Activated naive CD8-positive, alpha-beta T cell treated with anti-CD3 and anti-CD28 coated beads, Interleukin-2, amount 10 ng/mL, durations not matched to agents 7 days and 5 days (primary cell): ENCODE measurements at regions not wholly inside any gene's neighbourhood (a gene's known extent, or its start where the extent isn't known, plus 50 kb on each side); places are given as distances from the start of the nearest gene placed in this dataset.

Experiments
- ATAC-seq: fragments of 150-1000 bp; cut with Tn5 transposase; one replicate; pipeline ENCODE4 v1.10.0; 2021; ENCODE audit warnings: low read depth, moderate library complexity
- POLR2A ChIA-PET: fragments of 350-600 bp; sonication (Branson Sonifier 250); formaldehyde crosslinking; loops from one replicate; lab custom pipeline; 2021; ENCODE audit warnings: antibody characterized with exemption; lab: Charles Lee
- DNase-seq: peaks from one replicate; pipeline ENCODE4 v3.0.0; 2021
- H3K27ac Mint-ChIP-seq: one replicate; pipeline ENCODE4 v1.8.0; 2022; ENCODE audit warnings: mild to moderate bottlenecking, mixed read lengths
- H3K27me3 Mint-ChIP-seq: one replicate; pipeline ENCODE4 v1.8.0; 2022; ENCODE audit warnings: mild to moderate bottlenecking, moderate library complexity, mixed read lengths
- H3K36me3 Mint-ChIP-seq: one replicate; pipeline ENCODE4 v1.8.0; 2021; ENCODE audit warnings: mild to moderate bottlenecking, mixed read lengths
- H3K4me1 Mint-ChIP-seq: one replicate; pipeline ENCODE4 v1.8.0; 2021; ENCODE audit warnings: mixed read lengths
- H3K4me3 Mint-ChIP-seq: one replicate; pipeline ENCODE4 v1.8.0; 2022; ENCODE audit warnings: mild to moderate bottlenecking, moderate library complexity, mixed read lengths
- H3K9me3 Mint-ChIP-seq: one replicate; pipeline ENCODE4 v1.8.0; 2021; ENCODE audit warnings: mixed read lengths

DNA sequence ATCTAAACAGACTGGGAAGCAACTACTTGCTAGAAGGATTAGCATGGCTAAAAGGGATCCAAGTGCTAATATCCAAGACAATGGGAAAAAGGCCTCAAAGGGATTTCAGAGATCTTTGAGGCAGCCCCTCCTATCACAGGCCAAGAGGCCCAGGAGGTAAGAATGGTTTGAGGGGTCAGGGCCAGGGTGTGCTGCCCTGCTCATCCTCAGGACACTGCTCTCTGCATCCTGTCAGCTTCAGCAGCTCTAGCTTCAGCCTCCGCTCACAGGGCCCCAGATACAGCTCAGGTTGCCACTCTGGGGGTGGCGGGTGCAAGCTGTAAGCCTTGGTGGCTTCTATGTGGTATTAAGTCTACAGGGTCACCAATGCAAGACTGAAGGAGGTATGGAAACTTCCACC, 278.7 kb downstream of the PARP8 start:
- ATAC-seq (no peak), DNase-seq (no peak)
- H3K27ac Mint-ChIP-seq: no peak overlapping the region

DNA sequence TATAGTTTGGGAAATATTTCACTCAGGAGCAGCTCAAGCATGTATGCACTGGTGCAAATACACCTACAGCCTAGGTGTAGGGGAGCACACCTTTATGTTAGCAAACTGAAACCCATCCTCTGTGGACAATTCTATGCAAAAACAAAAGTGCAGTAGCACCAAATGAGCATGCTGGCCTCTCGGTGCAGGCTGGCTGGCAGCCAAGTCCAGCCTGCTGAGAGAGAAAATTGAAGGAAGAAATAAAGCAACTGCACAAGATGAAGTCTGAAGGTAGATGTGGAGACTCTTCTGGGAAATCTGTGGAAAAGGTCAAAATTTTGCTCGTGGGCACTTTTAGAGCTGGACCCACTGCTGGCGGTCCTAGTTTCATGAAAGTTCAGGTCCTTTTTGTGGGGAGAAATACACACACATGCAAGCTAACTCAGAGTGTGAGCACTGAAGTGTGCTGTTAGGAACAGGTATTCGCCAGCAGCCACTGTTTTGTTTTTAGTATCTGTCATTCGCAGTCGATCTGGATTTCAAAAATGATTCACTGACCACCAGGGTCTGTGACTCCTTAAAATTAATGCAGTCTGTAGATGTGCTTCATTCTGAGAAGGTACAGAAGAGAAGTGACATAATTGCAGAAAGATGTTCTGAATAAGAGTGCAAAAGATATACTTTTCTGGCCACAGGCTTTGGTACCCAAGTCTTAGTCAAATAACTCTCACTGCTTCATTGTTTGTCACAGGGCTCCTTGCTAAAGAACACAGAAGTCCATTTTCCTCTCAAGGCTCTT, 281.7 kb downstream of the PARP8 start:
- Mint-ChIP-seq H3K27me3 (peaks cover 4% of the 10 kb centered on the region), H3K4me1 (no peaks in the 10 kb centered on the region), H3K36me3 (no peaks in the 10 kb centered on the region), H3K9me3 (peaks cover 3% of the 10 kb centered on the region), H3K4me3 (no peak overlapping the region), H3K27ac (no peak overlapping the region)
- POLR2A ChIA-PET: no interaction called here
- DNase-seq (no peak), ATAC-seq (no peak)

More for the DNA sequence above, 278.7 kb downstream of the PARP8 start:
- Mint-ChIP-seq H3K36me3 (no peaks in the 10 kb centered on the region), H3K9me3 (peaks cover 5% of the 10 kb centered on the region), H3K4me1 (no peaks in the 10 kb centered on the region), H3K4me3 (no peak overlapping the region), H3K27me3 (peaks cover 2% of the 10 kb centered on the region)
- POLR2A ChIA-PET: no interaction called here

DNA sequence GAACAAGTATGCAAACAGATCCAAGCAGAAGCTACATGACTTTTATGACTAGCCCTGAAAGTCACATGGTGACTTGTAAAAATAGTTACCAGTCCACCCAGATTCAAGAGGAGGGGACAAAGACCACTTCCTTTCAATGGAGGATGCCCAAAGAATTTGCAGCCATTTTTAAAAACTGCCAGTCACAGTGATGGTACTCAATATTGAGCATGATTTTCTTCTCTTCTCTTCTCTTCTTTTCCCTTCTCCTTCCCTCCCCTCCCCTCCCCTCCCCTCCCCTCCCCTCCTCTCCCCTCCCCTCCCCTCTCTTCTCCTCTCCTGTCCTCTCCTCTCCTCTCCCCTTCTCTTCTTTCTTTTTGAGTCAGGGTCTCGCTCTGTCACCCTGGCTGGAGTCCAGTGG, 286.9 kb downstream of the PARP8 start:
- POLR2A ChIA-PET: no interaction called here
- no peak overlapping the region for H3K4me3 Mint-ChIP-seq
- no peaks in the 10 kb centered on the region for H3K9me3 Mint-ChIP-seq
- DNase-seq: no peak
- H3K36me3 Mint-ChIP-seq: no peaks in the 10 kb centered on the region
- no peaks in the 10 kb centered on the region for H3K4me1 Mint-ChIP-seq
- H3K27ac Mint-ChIP-seq: no peak overlapping the region
- no peak for ATAC-seq
- H3K27me3 Mint-ChIP-seq: peaks cover 7% of the 10 kb centered on the region

- ATAC-seq (no peak), DNase-seq (no peak)
- H3K27me3 Mint-ChIP-seq: peaks cover 20% of the 10 kb centered on the region
- peaks cover 5% of the 10 kb centered on the region for H3K4me1 Mint-ChIP-seq
- no peaks in the 10 kb centered on the region for H3K36me3 Mint-ChIP-seq
- H3K4me3 Mint-ChIP-seq: no peak overlapping the region
- H3K27ac Mint-ChIP-seq: no peak overlapping the region
- H3K9me3 Mint-ChIP-seq: no peaks in the 10 kb centered on the region
- POLR2A ChIA-PET: no interaction called here
Observed at GRCh38 chr5:50958852-50959457, 292.5 kb downstream of the PARP8 start.

DNA sequence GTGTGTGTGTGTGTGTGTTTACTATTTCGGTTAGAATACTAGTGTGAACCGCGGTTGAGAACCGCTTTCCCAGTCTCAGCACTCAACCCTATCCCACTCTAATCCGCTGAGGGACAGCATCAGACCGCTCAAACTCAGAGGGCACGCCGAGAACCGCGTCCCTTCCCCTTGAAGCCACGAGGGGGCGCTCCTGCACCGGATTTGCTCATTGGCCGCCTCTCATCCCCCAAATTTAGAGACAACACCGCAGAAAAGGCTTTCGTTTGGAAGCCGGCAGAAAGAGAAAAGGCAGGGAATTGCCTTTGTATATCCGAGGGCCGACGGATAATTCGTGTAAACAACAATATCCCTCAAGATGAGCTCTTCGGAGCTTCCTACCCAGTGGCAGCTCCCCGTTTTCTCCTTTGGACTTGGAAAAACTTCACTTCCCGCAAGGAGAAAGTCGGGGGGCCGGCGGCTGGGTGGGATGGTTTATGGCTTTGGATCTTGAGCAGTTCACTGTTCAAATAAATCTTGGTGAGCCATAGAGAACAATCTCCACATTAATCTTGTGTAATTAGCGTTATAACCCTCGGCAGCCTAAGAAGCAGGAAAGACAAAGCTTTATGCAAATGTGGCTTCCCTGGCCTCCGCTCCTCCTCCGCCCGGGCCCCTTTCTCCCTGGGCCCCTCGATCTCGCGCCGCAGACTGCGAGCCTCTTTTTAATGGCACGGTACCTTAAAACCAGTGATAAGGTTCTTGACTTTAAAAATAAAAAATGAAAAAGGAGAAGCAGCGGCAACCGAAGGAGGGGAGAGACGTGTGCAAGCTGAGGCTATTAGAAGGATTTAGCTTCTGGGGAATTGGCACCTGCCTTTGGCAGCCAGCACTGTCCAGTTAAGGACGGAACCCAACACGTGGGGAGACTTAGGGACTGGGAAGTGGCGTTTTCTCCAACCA, 296.8 kb downstream of the PARP8 start:
- Mint-ChIP-seq H3K9me3 (no peaks in the 10 kb centered on the region), H3K36me3 (no peaks in the 10 kb centered on the region), H3K27me3 (peaks cover 57% of the 10 kb centered on the region), H3K27ac (no peak overlapping the region), H3K4me1 (peaks cover 32% of the 10 kb centered on the region), H3K4me3 (peak overlapping the region; percentile 81)
- peak; percentile 79 for DNase-seq
- POLR2A ChIA-PET: no interaction called here
- peak; percentile 77 for ATAC-seq

GRCh38 chr5:50963971-50964745, 297.7 kb downstream of the PARP8 start:
- H3K4me3 Mint-ChIP-seq: peak overlapping the region; percentile 41
- H3K27ac Mint-ChIP-seq: no peak overlapping the region
- no peak for ATAC-seq
- POLR2A ChIA-PET: no interaction called here
- peaks cover 67% of the 10 kb centered on the region for H3K27me3 Mint-ChIP-seq
- no peaks in the 10 kb centered on the region for H3K36me3 Mint-ChIP-seq
- no peak for DNase-seq
- no peaks in the 10 kb centered on the region for H3K9me3 Mint-ChIP-seq
- peaks cover 42% of the 10 kb centered on the region for H3K4me1 Mint-ChIP-seq

DNA sequence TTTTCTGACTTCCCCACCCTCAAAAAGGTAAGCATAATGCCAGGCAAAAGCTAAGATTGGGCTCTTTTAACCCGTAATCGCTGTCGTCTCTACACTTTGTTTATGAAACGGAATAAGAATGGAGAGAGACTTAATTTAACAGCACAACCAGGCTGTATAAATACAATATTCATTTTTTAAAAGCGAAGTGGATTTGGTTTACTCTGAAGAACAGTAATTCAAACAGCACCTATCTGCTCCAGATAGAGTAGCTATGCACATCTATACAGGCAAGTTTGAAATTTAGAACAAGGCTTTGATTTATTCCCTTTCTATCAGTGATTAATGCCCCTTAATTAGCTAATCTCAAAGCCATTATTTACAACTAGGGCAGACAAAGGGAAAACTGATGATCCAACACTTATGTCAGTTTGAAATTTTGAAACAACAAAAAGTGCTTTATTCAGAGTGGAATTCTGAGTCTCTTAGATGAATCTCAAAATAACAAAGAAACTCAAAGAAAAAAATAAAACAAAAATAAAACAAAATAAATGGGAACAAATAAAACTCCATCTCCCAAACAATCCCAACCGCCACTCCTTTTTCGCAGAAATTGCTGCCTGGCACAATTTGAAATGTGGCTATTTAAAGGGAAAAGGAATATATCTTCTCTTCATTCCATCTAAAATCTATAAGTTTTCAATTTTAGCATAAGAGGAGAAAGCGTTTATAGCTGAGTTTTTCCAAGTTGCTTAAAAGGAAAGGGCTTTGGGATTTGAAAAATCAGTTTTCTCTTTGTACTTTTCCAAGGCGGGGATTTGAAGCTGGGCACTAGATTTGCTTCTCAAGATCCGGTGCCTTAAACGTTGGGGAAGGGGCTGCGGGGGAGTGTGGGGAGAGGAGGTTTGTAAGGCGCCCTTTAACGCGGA, 298.6 kb downstream of the PARP8 start:
- Mint-ChIP-seq H3K4me1 (peaks cover 45% of the 10 kb centered on the region), H3K4me3 (no peak overlapping the region), H3K27me3 (peaks cover 75% of the 10 kb centered on the region), H3K9me3 (no peaks in the 10 kb centered on the region), H3K27ac (no peak overlapping the region), H3K36me3 (no peaks in the 10 kb centered on the region)
- POLR2A ChIA-PET: no interaction called here
- DNase-seq (no peak), ATAC-seq (no peak)

DNA sequence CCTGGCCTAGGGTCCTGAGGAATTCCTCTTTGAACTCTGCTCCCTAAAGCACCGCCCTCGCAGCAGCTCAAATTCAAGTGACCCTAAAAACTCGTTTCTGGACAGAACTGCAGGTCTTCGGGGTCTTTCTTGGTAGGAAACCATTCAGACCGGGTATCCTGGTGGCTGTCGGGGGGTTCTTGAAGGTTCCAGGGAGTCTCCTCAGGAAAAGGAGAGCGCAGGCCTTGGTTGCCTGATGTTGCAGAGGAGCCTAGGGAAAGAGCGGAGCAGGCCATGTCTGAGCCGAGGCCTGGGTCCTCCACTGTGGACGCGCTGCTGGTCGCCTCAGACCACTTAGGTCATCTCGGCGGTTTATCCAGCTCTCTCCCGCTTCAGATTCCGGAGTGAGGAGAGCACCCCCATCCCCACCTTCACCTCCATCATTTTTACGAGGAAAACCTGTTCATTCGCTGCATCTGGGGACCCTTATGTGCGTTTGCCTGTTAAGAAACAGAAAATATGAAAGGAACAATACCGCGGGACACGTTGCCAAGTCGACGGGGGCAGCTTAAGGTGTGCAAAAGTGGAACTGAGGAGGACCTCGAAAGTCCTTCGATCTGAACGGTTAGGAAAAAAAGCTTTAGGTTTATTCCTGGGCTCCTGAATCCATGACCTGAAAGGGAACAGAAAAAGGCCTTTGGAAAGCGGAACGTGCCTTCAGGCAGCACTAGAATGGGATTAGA, 299.4 kb downstream of the PARP8 start:
- DNase-seq (no peak), ATAC-seq (no peak)
- Mint-ChIP-seq H3K4me1 (peaks cover 45% of the 10 kb centered on the region), H3K27ac (no peak overlapping the region), H3K4me3 (peak overlapping the region; percentile 83), H3K9me3 (no peaks in the 10 kb centered on the region), H3K36me3 (no peaks in the 10 kb centered on the region), H3K27me3 (peaks cover 81% of the 10 kb centered on the region)
- POLR2A ChIA-PET: no interaction called here

DNA sequence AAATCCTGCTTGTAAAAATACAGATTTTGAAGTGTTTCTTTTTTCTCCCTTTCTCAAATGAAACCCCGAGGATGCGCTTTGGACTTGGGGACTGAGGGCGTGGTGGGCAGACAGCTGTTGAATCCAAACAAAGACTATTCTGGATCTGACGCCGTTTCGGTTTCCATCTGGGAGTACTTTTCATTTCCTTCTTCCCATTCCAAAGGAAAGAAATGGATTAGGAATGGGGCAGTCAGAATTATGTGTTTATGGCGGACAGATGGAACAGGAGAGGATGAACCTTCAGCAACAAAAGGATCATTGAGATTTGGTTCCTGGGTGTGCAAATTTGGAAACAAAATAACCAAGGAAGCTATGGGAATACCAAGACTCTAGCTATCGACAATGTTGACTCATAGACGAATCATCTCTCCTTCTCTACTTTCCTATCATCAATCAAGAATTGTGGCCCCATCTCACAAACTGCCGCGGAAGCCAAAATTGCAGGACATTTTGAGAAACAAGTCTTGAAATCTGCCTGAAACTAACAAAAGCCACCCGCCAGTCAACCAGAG, 300.6 kb downstream of the PARP8 start:
- H3K27ac Mint-ChIP-seq: no peak overlapping the region

GRCh38 chr5:50967563-50968355, 301.3 kb downstream of the PARP8 start:
- Mint-ChIP-seq H3K27ac (peak overlapping the region; percentile 11), H3K9me3 (no peaks in the 10 kb centered on the region), H3K4me1 (peaks cover 45% of the 10 kb centered on the region), H3K27me3 (peaks cover 86% of the 10 kb centered on the region), H3K4me3 (peak overlapping the region; percentile 83), H3K36me3 (no peaks in the 10 kb centered on the region)
- POLR2A ChIA-PET: interaction anchor here (0.6 kb wide), 1 partner anchor 1832 kb away, joined by 3 read pairs; no protein-coding TSS in a partner anchor
- DNase-seq: no peak
- no peak for ATAC-seq

More for the DNA sequence above, 300.6 kb downstream of the PARP8 start:
- ATAC-seq (no peak), DNase-seq (no peak)
- Mint-ChIP-seq H3K9me3 (no peaks in the 10 kb centered on the region), H3K27me3 (peaks cover 86% of the 10 kb centered on the region), H3K36me3 (no peaks in the 10 kb centered on the region), H3K4me3 (peak overlapping the region; percentile 83), H3K4me1 (peaks cover 45% of the 10 kb centered on the region)
- POLR2A ChIA-PET: no interaction called here
